Mesenchymal stem cell (in vitro differentiated cells and primary cell): ENCODE measurements at regions not wholly inside any gene's neighbourhood (a gene's known extent, or its start where the extent isn't known, plus 50 kb on each side); places are given as distances from the start of the nearest gene placed in this dataset.

Source experiments
- DNase-seq: peaks from one replicate; pipeline ENCODE4 v3.0.0-alpha.2; 2013
- H2AFZ ChIP-seq: one replicate; pipeline ENCODE4 v1.6.1; 2013; ENCODE audit warnings: low read depth, mild to moderate bottlenecking, control low read depth, inconsistent platforms, low read length, moderate library complexity
- H2AK5ac ChIP-seq: 2 replicates; pipeline ENCODE4 v1.6.1; 2013; ENCODE audit warnings: low read length, moderate library complexity, mild to moderate bottlenecking, inconsistent platforms; ENCODE audit not compliant: severe bottlenecking
- H2BK120ac ChIP-seq: one replicate; pipeline ENCODE4 v1.6.1; 2013; ENCODE audit warnings: low read depth, mild to moderate bottlenecking, inconsistent platforms, low read length, moderate library complexity
- H2BK12ac ChIP-seq, 2 experiments: one replicate each; pipeline ENCODE4 v1.6.1; 2013; ENCODE audit warnings: inconsistent platforms in 2 of 2, low read length in 2 of 2, mild to moderate bottlenecking in 2 of 2, moderate library complexity in 2 of 2, control low read depth in 1 of 2
- H2BK15ac ChIP-seq: one replicate; pipeline ENCODE4 v1.6.1; 2013; ENCODE audit warnings: mild to moderate bottlenecking, low read depth, inconsistent platforms; ENCODE audit not compliant: poor library complexity, severe bottlenecking
- H2BK5ac ChIP-seq: 2 replicates; pipeline ENCODE4 v1.6.1; 2013; ENCODE audit warnings: low read depth, mild to moderate bottlenecking, low read length, control low read depth, inconsistent platforms; ENCODE audit not compliant: poor library complexity, severe bottlenecking
- H3K14ac ChIP-seq, 2 experiments: one replicate each; pipeline ENCODE4 v1.6.1; 2013; ENCODE audit warnings: inconsistent platforms in 2 of 2, low read length in 2 of 2, control low read depth in 1 of 2, mild to moderate bottlenecking in 1 of 2, moderate library complexity in 1 of 2
- H3K18ac ChIP-seq, 2 experiments: one replicate each; pipeline ENCODE4 v1.6.1; 2013; ENCODE audit warnings: inconsistent platforms in 2 of 2, low read length in 2 of 2, control low read depth in 1 of 2, low read depth in 1 of 2, mild to moderate bottlenecking in 1 of 2
- H3K23ac ChIP-seq, 2 experiments: one replicate each; pipeline ENCODE4 v1.6.1; 2013; ENCODE audit warnings: inconsistent platforms in 2 of 2, low read length in 2 of 2, mild to moderate bottlenecking in 2 of 2, moderate library complexity in 2 of 2, control low read depth in 1 of 2
- H3K27ac ChIP-seq: 2 replicates; pipeline ENCODE4 v1.5.1; 2013; ENCODE audit warnings: mild to moderate bottlenecking, moderate library complexity, low read length, control low read depth, inconsistent platforms; ENCODE audit not compliant: poor library complexity, severe bottlenecking
- H3K27me3 ChIP-seq, 2 experiments: 2 replicates each; pipeline versions ENCODE4 v1.6.1 to v1.7.0; 2013; ENCODE audit warnings: low read length in 2 of 2, mild to moderate bottlenecking in 2 of 2, moderate library complexity in 2 of 2, control low read depth in 1 of 2, inconsistent platforms in 1 of 2; ENCODE audit not compliant: control insufficient read depth in 1 of 2, insufficient read depth in 1 of 2
- H3K36me3 ChIP-seq, 2 experiments: 2 replicates each; pipeline versions ENCODE4 v1.6.1 to v1.7.0; 2013; ENCODE audit warnings: low read length in 2 of 2, control low read depth in 1 of 2, inconsistent platforms in 1 of 2, low read depth in 1 of 2, mild to moderate bottlenecking in 1 of 2; ENCODE audit not compliant: insufficient read depth in 2 of 2, control insufficient read depth in 1 of 2
- H3K4ac ChIP-seq, 2 experiments: one replicate each; pipeline ENCODE4 v1.6.1; 2013; ENCODE audit warnings: inconsistent platforms in 2 of 2, low read length in 2 of 2, mild to moderate bottlenecking in 2 of 2, moderate library complexity in 2 of 2, control low read depth in 1 of 2, low read depth in 1 of 2
- H3K4me1 ChIP-seq: 2 replicates; pipeline ENCODE4 v1.6.1; 2013; ENCODE audit warnings: low read depth, low read length, control low read depth; ENCODE audit not compliant: control insufficient read depth, insufficient read depth
- H3K4me2 ChIP-seq: 2 replicates; pipeline ENCODE4 v1.6.1; 2013; ENCODE audit warnings: low read length, mild to moderate bottlenecking, inconsistent platforms; ENCODE audit not compliant: poor library complexity, severe bottlenecking
- H3K4me3 ChIP-seq, 2 experiments: 2 replicates each; pipeline versions ENCODE4 v1.5.1 to v1.7.0; 2013; ENCODE audit warnings: low read length in 2 of 2, mild to moderate bottlenecking in 2 of 2, control low read depth in 1 of 2, low read depth in 1 of 2; ENCODE audit not compliant: insufficient read depth in 1 of 2
- H3K79me1 ChIP-seq: replicated peaks from 2 replicates; pipeline ENCODE4 v1.6.1; 2013; ENCODE audit warnings: mild to moderate bottlenecking, control low read depth, low read length, inconsistent platforms; ENCODE audit not compliant: poor library complexity, severe bottlenecking
- H3K9ac ChIP-seq: 2 replicates; pipeline ENCODE4 v1.7.0; 2013; ENCODE audit warnings: mild to moderate bottlenecking, low read length, moderate library complexity
- H3K9me3 ChIP-seq: 2 replicates; pipeline ENCODE4 v1.7.0; 2013; ENCODE audit warnings: mild to moderate bottlenecking, low read length; ENCODE audit not compliant: control insufficient read depth
- H4K8ac ChIP-seq: one replicate; pipeline ENCODE4 v1.6.1; 2013; ENCODE audit warnings: inconsistent platforms, mild to moderate bottlenecking, low read length, moderate library complexity
- H4K91ac ChIP-seq: one replicate; pipeline ENCODE4 v1.6.1; 2013; ENCODE audit warnings: mild to moderate bottlenecking, low read length, inconsistent platforms
- WGBS: methylation state at CpG from one replicate; pipeline ENCODE4 v1.1.7; 2013; ENCODE audit warnings: mixed read lengths; 5-methylcytosine and 5-hydroxymethylcytosine counted together

DNA sequence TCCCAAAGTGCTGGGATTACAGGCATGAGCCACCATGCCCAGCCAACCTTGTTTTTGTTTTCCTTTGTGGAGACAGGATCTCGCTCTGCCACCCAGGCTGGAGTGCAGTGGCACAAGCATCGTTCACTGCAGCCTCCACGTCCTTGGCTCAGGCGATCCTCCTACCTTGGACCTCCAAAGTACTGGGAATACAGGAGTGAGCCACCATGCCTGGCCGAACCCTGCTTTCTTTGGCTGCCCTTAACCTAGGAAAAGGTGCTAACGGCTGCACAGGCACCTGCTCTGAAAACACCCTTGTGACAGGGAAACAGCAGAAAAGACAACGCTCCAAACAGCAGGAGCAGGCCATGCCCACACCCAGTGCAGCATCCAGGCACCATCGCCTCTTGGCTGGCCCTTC is 71.9 kb downstream of the OAT start:
- no peak overlapping the region for H2BK5ac ChIP-seq
- H2BK15ac ChIP-seq, result no peak overlapping the region
- DNase-seq, result no peak
- H3K14ac ChIP-seq, result peak overlapping the region in 1 of 2 experiments; percentile 66
- H3K4ac ChIP-seq, result peak overlapping the region in 1 of 2 experiments; percentile 28
- H2AK5ac ChIP-seq, result no peak overlapping the region
- no peaks in the 10 kb centered on the region for H3K36me3 ChIP-seq
- H3K9ac ChIP-seq, result no peak overlapping the region
- H3K27me3 ChIP-seq, result peaks cover 0 to 5% of the 10 kb centered on the region in 2 experiments
- peak overlapping the region in 1 of 2 experiments; percentile 59 for H3K18ac ChIP-seq
- no peak overlapping the region for H4K91ac ChIP-seq
- H3K23ac ChIP-seq, result no peak overlapping the region
- peak overlapping the region in 1 of 2 experiments; percentile 61 for H2BK12ac ChIP-seq
- no peak overlapping the region for H3K4me3 ChIP-seq
- WGBS, result 90% methylated on average over 8 of the region's 8 CpGs
- H3K4me2 ChIP-seq, result no peak overlapping the region
- H3K27ac ChIP-seq, result no peak overlapping the region
- H3K4me1 ChIP-seq, result peaks cover 8% of the 10 kb centered on the region
- H2AFZ ChIP-seq, result no peak overlapping the region
- H2BK120ac ChIP-seq, result no peak overlapping the region
- H3K9me3 ChIP-seq, result no peaks in the 10 kb centered on the region
- H4K8ac ChIP-seq, result no peak overlapping the region
- no peaks in the 10 kb centered on the region for H3K79me1 ChIP-seq

DNA sequence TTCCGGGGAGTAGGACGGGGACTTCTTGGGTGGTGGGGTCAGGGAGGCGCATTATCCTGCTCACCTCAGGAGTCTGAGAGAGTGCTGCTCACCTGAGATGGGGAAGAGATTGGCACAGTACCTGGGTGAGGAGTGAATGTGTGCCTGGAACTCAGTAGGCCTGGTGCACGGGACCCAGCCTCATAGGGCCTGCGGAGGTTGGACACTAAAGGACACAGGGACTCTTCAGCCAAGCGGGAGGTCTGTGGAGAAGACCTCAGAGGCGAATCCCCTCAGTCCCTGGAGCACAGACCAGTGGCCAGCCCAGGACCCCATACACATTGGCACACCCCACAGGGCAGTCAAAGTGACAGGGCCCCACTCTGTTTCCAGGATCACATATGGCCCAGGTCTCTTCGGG is 73.2 kb downstream of the OAT start:
- WGBS, result 95% methylated on average over 8 of the region's 8 CpGs
- DNase-seq, result no peak

DNA sequence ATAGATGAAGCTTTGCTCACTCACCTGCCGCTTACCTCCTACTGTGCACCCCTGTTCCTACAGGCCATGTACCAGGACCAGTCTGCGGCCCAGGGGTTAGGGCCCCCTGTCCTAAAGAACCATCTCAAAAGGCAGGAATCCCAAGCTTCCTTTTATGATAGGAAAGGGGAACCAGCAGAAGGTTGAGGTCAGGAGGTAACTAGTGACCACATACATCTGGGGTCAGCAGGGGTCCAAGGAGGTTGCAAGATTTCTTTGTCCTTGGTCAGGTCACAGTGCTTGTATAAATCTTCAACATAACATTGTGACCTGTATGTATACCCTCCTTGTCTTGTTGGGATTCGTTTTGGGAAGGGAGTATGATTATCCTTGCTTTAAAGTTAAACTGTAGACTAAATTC is 73.8 kb downstream of the OAT start:
- no peak for DNase-seq
- 92% methylated on average over 1 of the region's 3 CpGs for WGBS
- H3K79me1 ChIP-seq, result no peaks in the 10 kb centered on the region
- no peak overlapping the region for H4K8ac ChIP-seq
- H4K91ac ChIP-seq, result no peak overlapping the region
- H3K4ac ChIP-seq, result no peak overlapping the region
- no peak overlapping the region for H3K4me3 ChIP-seq
- H2BK12ac ChIP-seq, result peak overlapping the region in 1 of 2 experiments; percentile 1
- peaks cover 0 to 5% of the 10 kb centered on the region in 2 experiments for H3K27me3 ChIP-seq
- no peak overlapping the region for H2BK5ac ChIP-seq
- no peak overlapping the region for H2AK5ac ChIP-seq
- H2BK120ac ChIP-seq, result no peak overlapping the region
- no peaks in the 10 kb centered on the region for H3K9me3 ChIP-seq
- no peak overlapping the region for H2AFZ ChIP-seq
- no peak overlapping the region for H3K14ac ChIP-seq
- H3K18ac ChIP-seq, result no peak overlapping the region
- H3K4me2 ChIP-seq, result no peak overlapping the region
- H3K23ac ChIP-seq, result no peak overlapping the region
- H3K9ac ChIP-seq, result no peak overlapping the region
- H2BK15ac ChIP-seq, result no peak overlapping the region
- H3K4me1 ChIP-seq, result peaks cover 26% of the 10 kb centered on the region
- H3K27ac ChIP-seq, result no peak overlapping the region
- H3K36me3 ChIP-seq, result no peaks in the 10 kb centered on the region

More for the DNA sequence above, 73.2 kb downstream of the OAT start:
- Histone ChIP-seq H2BK12ac (peak overlapping the region in 1 of 2 experiments; percentile 4), H3K4me2 (no peak overlapping the region), H2AFZ (no peak overlapping the region), H3K27ac (no peak overlapping the region), H3K4me3 (no peak overlapping the region), H2BK5ac (no peak overlapping the region), H4K8ac (no peak overlapping the region), H3K9ac (no peak overlapping the region), H3K4ac (no peak overlapping the region), H3K4me1 (peaks cover 20% of the 10 kb centered on the region), H3K27me3 (peaks cover 0 to 5% of the 10 kb centered on the region in 2 experiments), H3K36me3 (no peaks in the 10 kb centered on the region), H3K79me1 (no peaks in the 10 kb centered on the region), H2AK5ac (no peak overlapping the region), H2BK120ac (no peak overlapping the region), H3K14ac (no peak overlapping the region), H4K91ac (peak overlapping the region; percentile 14), H3K23ac (no peak overlapping the region), H2BK15ac (no peak overlapping the region), H3K18ac (no peak overlapping the region), H3K9me3 (no peaks in the 10 kb centered on the region)

DNA sequence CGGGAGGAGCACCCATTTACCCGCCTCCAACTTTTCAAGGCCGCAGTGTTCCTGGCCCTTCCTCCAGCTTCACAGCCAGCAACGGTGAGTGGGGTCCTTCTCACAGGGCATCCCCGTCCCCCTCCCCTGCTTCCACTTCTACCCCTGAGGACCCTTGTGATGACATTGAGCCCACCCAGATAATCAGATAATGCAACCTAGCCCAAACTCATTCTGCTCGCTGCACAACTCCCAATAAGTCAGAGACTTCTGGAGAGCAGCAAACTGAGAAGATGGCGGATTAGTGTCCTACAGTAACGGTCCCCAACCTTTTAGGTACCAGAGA is 74.5 kb downstream of the OAT start:
- Histone ChIP-seq H3K18ac (peak overlapping the region; percentile 42 to 51), H3K4me3 (no peak overlapping the region), H3K4ac (peak overlapping the region in 1 of 2 experiments; percentile 19), H3K4me2 (no peak overlapping the region), H3K27ac (no peak overlapping the region), H2AK5ac (no peak overlapping the region), H2BK120ac (no peak overlapping the region), H3K14ac (no peak overlapping the region), H2AFZ (no peak overlapping the region), H3K27me3 (peaks cover 0 to 5% of the 10 kb centered on the region in 2 experiments), H3K23ac (no peak overlapping the region), H3K9me3 (no peaks in the 10 kb centered on the region), H3K36me3 (no peaks in the 10 kb centered on the region), H4K91ac (no peak overlapping the region), H3K4me1 (peaks cover 25% of the 10 kb centered on the region), H2BK15ac (no peak overlapping the region), H3K79me1 (no peaks in the 10 kb centered on the region), H4K8ac (no peak overlapping the region), H2BK5ac (no peak overlapping the region), H3K9ac (no peak overlapping the region), H2BK12ac (no peak overlapping the region)
- 90% methylated on average over 8 of the region's 8 CpGs for WGBS
- no peak for DNase-seq
